Mammary epithelial cell (primary cell): ENCODE measurements at regions not wholly inside any gene's neighbourhood (a gene's known extent, or its start where the extent isn't known, plus 50 kb on each side); places are given as distances from the start of the nearest gene placed in this dataset.

Experiments
- EZH2 ChIP-seq: IDR thresholded peaks from 2 replicates; pipeline ENCODE4 v1.6.1; 2012; ENCODE audit warnings: low read length, inconsistent platforms, borderline replicate concordance
- TF ChIP-seq, protein P1 (sequence below), 2 donors: IDR thresholded peaks in 1 of 2; conservative IDR thresholded peaks in 1 of 2; 2 replicates each; pipeline ENCODE4 v1.5.1; 2011 to 2012; ENCODE audit warnings: inconsistent platforms in 2 of 2, low read length in 2 of 2, mild to moderate bottlenecking in 2 of 2, control low read depth in 1 of 2, low read depth in 1 of 2; ENCODE audit not compliant: insufficient read depth in 1 of 2; ENCODE audit errors: extremely low read depth in 1 of 2

DNA sequence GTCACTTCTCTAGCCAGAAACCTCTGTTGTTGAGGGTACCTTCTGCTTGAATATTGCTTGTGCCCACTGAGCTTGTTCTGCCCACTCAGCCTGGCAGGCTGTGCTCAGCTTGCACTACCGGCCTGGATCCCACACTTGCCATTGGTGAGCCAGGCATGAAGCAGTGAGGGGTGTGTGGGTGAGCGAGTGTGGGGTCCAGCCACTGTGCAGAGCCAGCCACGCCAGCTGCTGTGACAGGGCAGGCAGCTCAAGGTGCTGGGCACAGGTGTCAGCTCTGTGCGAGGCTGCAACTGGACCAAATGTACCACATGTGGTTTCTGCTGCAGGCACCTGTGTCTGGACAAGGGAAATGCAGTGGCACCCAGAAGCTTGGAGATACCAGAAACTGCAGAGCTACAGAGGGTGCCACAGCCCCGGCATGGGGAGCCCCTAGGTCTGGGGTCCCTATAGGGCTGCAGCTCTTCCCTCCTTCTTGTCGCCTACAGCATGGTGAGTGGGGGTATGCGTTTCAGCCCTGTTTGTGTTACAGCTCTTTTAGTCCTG, 305.1 kb upstream of the RIOK2 start:
- TF ChIP-seq, protein P1, sequence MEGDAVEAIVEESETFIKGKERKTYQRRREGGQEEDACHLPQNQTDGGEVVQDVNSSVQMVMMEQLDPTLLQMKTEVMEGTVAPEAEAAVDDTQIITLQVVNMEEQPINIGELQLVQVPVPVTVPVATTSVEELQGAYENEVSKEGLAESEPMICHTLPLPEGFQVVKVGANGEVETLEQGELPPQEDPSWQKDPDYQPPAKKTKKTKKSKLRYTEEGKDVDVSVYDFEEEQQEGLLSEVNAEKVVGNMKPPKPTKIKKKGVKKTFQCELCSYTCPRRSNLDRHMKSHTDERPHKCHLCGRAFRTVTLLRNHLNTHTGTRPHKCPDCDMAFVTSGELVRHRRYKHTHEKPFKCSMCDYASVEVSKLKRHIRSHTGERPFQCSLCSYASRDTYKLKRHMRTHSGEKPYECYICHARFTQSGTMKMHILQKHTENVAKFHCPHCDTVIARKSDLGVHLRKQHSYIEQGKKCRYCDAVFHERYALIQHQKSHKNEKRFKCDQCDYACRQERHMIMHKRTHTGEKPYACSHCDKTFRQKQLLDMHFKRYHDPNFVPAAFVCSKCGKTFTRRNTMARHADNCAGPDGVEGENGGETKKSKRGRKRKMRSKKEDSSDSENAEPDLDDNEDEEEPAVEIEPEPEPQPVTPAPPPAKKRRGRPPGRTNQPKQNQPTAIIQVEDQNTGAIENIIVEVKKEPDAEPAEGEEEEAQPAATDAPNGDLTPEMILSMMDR (conservative IDR thresholded peaks at IDR 0.05 in 1 of 2, IDR thresholded peaks at IDR 0.05 in 1 of 2; ENCODE audit: extremely low read depth in 1 of 2, insufficient read depth in 1 of 2, low read depth in 1 of 2, low read length in 2 of 2) = no peak
- no peak for TF ChIP-seq EZH2
